Fibroblast of pulmonary artery (primary cell): ENCODE measurements at regions not wholly inside any gene's neighbourhood (a gene's known extent, or its start where the extent isn't known, plus 50 kb on each side); places are given as distances from the start of the nearest gene placed in this dataset.

Experiments
- DNase-seq: peaks from one replicate; pipeline ENCODE4 v3.0.0-alpha.2; 2010; ENCODE audit warnings: low read depth
- H3K4me3 ChIP-seq: replicated peaks from 2 replicates; pipeline ENCODE4 v1.5.1; 2011; ENCODE audit warnings: low read depth, mild to moderate bottlenecking, control low read depth, low read length, moderate library complexity
- TF ChIP-seq, protein P1 (sequence below): IDR thresholded peaks from 2 replicates; pipeline ENCODE4 v1.5.1; 2011; ENCODE audit warnings: mild to moderate bottlenecking, control low read depth, low read length, inconsistent platforms; ENCODE audit errors: missing control alignments

DNA sequence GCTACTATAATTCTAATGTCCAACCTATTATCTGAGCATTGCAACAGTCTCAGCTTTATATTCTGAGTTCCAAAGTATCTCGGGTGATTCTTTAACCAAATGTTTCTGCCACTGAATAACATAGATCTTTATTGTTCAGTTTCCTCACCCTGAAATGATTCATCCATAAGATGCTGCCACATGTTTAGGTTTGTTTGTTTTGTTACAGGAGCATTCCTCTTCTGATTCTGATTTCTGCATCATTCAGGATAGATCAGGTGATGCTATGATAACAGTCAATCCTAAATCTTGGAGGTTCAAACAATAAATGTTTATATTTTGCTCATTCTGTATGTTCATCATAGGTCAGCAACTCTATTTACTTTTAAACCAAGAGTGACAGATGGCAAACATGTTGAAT is 927.6 kb downstream of the PCDH7 start:
- DNase-seq, result no peak
- TF ChIP-seq, protein P1, sequence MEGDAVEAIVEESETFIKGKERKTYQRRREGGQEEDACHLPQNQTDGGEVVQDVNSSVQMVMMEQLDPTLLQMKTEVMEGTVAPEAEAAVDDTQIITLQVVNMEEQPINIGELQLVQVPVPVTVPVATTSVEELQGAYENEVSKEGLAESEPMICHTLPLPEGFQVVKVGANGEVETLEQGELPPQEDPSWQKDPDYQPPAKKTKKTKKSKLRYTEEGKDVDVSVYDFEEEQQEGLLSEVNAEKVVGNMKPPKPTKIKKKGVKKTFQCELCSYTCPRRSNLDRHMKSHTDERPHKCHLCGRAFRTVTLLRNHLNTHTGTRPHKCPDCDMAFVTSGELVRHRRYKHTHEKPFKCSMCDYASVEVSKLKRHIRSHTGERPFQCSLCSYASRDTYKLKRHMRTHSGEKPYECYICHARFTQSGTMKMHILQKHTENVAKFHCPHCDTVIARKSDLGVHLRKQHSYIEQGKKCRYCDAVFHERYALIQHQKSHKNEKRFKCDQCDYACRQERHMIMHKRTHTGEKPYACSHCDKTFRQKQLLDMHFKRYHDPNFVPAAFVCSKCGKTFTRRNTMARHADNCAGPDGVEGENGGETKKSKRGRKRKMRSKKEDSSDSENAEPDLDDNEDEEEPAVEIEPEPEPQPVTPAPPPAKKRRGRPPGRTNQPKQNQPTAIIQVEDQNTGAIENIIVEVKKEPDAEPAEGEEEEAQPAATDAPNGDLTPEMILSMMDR, result no peak
- no peak overlapping the region for H3K4me3 ChIP-seq

DNA sequence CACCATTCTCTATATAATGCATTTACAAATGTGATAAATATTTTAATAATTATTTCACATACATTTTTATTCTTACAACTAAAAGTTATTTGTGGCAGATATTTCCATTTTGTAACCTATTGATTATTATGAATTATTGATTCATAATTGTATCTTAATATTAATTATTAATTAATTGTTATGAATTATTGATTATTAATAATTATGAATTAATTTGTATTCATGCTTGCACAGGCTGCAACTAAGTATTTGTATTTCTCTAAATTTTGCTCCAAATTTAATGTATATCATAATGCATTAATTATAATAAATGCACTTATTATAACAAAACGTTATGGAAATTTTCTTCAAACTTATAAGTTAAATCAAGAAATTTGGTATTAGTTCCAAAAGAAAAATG is 929.7 kb downstream of the PCDH7 start:
- no peak for DNase-seq
- TF ChIP-seq, protein P1, result no peak
- H3K4me3 ChIP-seq, result no peak overlapping the region

DNA sequence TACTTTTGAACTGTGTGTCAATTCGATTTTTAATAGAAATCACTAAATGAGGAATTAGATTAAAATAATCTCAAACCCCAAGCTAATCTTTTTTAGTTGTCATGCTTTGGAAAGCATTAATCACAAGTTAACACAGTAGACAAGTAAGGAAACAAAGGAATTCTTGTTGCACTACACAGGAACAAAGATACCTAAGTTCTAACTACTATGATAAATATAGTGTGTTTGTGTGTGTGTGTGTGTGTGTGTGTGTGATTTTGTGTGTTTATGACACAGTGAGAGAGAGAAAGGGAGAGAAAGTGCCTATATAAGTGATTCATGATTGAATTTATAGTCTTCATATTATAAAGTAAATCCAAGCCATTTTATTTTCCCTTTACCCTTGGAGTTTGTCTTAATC is 931.4 kb downstream of the PCDH7 start:
- DNase-seq, result no peak
- TF ChIP-seq, protein P1, result no peak
- no peak overlapping the region for H3K4me3 ChIP-seq

DNA sequence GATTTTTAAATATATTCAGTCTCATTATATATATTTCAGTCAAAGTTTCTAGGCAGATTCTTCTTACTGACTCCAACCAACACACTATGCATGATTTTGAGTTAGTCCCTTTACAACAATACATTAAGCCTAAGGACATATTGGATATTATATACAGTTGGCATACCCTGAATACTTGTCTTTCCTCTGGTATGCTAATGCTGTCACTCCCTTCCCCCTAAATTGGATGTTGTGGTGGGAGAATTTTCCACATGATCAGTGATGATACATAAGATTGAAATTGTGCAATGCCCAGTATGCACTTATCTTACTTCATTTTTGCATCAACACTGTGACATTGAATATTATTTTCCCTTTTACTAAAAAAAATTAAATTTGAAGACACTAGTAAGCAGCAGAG is 935.2 kb downstream of the PCDH7 start:
- DNase-seq, result peak; percentile 49
- TF ChIP-seq, protein P1, result no peak
- no peak overlapping the region for H3K4me3 ChIP-seq

DNA sequence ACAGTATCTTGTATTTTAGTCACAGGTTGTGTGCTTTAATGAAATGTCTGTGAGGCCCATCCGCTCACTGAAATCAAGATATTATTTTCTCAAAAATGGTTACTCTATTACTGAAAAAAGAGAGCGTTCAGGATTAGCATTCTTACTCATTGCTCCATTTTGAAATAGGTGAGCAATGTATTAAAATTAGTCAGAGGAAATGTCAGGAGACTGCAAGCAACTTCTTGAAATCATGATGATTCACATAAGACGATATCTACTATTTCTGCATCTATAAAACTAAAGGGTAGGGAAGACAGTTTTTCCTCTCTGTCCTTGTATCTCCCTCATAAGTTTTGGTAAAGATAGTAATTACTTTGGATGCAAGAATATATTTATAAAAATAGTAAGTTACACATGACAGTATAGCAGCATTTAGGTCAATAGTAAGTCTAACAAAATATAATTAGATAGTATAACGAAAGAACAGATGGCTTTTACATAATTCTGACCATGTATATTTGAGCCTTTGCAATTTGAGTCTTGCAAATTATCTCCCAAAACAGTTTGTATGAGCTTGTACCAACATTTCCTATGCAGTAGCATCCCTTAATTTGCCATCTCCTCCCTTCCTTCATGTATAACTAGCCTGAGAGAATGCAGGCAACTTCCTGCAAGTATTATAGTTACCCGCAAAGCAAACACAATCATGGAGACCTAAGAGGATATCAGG is 937.8 kb downstream of the PCDH7 start:
- peak; percentile 42 for DNase-seq
- TF ChIP-seq, protein P1, result no peak
- no peak overlapping the region for H3K4me3 ChIP-seq

DNA sequence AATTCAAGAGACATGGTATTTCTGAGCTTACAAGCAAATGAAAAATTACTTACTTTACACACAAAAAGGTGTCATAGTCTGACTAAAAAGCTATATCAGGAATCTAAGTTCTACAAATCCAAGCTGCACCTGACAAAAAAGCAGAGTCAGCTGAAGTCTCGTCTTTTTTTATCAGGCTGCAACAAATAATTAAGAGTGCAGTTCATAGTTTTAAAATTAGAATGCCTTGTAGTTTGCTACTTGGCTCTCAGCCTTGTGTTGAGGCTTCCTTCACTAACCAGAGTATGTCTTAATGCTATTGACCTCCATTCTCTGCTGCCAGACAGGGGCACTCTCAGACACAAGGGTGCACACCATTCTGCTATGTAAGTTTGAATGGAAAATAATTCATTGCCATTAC is 940.7 kb downstream of the PCDH7 start:
- TF ChIP-seq, protein P1, result no peak
- DNase-seq, result no peak
- no peak overlapping the region for H3K4me3 ChIP-seq

DNA sequence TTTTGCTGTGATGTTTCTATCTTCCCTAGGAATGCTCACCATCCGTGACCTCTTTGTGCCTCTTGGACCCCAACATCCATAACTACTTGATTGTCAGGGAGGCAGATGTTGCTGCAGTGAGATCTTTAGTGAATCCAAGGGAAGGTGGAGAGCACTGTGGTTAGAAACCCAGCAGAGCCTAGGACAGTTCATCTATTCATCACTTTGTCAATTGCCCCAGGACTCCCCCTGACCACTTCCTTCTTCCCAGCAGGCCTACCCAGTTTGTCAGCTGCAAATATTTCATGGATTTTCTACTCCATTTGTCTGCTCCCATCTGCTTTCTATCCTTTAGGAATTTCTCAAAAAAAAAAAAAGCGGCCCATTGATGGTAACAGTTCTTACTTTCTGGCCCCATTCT is 942.8 kb downstream of the PCDH7 start:
- H3K4me3 ChIP-seq, result no peak overlapping the region
- DNase-seq, result no peak

More for the DNA sequence above, 942.8 kb downstream of the PCDH7 start:
- TF ChIP-seq, protein P1, result no peak
